HL-60 (cell line): ENCODE measurements at regions not wholly inside any gene's neighbourhood (a gene's known extent, or its start where the extent isn't known, plus 50 kb on each side); places are given as distances from the start of the nearest gene placed in this dataset.

ENCODE experiments used
- GABPA ChIP-seq: IDR thresholded peaks from 2 replicates; pipeline ENCODE4 v1.6.1; 2012; ENCODE audit warnings: low read depth
- POLR2AphosphoS5 ChIP-seq: IDR thresholded peaks from 2 replicates; pipeline ENCODE4 v1.6.1; 2012; ENCODE audit warnings: low read depth
- SPI1 ChIP-seq: IDR thresholded peaks from 2 replicates; pipeline ENCODE4 v1.6.1; 2012; ENCODE audit warnings: low read depth, mild to moderate bottlenecking, borderline replicate concordance
- TF ChIP-seq, protein P1 (sequence below): IDR thresholded peaks from one replicate; pipeline ENCODE4 v1.5.1; 2011; ENCODE audit warnings: low read length, control low read depth, inconsistent platforms; ENCODE audit not compliant: insufficient read depth
- TF ChIP-seq, protein P2 (sequence below): IDR thresholded peaks from 2 replicates; pipeline ENCODE4 v1.6.1; 2012; ENCODE audit warnings: low read depth; ENCODE audit not compliant: insufficient replicate concordance

DNA sequence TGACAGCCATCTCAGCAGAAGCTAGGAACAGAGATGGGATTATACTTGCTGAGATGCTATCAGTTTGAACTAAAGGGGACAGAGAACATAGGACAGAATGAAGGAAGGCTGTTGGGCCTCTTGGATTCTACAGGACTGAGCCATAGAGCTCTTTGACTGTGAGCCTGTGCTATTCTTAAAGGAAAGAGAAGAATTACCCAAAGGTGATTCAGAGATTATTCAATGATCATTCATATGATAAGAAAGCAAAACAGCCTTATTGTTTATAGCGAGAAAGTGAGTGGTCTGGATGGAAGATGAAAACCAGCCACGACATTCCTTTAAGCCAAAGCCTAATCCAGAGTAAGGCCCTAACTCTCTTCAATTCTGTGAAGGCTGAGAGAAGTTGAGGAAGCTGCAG lies 69.7 kb upstream of the NEUROD6 start:
- TF ChIP-seq, protein P1, sequence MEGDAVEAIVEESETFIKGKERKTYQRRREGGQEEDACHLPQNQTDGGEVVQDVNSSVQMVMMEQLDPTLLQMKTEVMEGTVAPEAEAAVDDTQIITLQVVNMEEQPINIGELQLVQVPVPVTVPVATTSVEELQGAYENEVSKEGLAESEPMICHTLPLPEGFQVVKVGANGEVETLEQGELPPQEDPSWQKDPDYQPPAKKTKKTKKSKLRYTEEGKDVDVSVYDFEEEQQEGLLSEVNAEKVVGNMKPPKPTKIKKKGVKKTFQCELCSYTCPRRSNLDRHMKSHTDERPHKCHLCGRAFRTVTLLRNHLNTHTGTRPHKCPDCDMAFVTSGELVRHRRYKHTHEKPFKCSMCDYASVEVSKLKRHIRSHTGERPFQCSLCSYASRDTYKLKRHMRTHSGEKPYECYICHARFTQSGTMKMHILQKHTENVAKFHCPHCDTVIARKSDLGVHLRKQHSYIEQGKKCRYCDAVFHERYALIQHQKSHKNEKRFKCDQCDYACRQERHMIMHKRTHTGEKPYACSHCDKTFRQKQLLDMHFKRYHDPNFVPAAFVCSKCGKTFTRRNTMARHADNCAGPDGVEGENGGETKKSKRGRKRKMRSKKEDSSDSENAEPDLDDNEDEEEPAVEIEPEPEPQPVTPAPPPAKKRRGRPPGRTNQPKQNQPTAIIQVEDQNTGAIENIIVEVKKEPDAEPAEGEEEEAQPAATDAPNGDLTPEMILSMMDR, result no peak
- TF ChIP-seq, protein P2, sequence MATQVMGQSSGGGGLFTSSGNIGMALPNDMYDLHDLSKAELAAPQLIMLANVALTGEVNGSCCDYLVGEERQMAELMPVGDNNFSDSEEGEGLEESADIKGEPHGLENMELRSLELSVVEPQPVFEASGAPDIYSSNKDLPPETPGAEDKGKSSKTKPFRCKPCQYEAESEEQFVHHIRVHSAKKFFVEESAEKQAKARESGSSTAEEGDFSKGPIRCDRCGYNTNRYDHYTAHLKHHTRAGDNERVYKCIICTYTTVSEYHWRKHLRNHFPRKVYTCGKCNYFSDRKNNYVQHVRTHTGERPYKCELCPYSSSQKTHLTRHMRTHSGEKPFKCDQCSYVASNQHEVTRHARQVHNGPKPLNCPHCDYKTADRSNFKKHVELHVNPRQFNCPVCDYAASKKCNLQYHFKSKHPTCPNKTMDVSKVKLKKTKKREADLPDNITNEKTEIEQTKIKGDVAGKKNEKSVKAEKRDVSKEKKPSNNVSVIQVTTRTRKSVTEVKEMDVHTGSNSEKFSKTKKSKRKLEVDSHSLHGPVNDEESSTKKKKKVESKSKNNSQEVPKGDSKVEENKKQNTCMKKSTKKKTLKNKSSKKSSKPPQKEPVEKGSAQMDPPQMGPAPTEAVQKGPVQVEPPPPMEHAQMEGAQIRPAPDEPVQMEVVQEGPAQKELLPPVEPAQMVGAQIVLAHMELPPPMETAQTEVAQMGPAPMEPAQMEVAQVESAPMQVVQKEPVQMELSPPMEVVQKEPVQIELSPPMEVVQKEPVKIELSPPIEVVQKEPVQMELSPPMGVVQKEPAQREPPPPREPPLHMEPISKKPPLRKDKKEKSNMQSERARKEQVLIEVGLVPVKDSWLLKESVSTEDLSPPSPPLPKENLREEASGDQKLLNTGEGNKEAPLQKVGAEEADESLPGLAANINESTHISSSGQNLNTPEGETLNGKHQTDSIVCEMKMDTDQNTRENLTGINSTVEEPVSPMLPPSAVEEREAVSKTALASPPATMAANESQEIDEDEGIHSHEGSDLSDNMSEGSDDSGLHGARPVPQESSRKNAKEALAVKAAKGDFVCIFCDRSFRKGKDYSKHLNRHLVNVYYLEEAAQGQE, result no peak
- no peak for TF ChIP-seq SPI1
- no peak for TF ChIP-seq POLR2AphosphoS5
- no peak for TF ChIP-seq GABPA
